ENCODE measurements at regions not wholly inside any gene's neighbourhood (a gene's known extent, or its start where the extent isn't known, plus 50 kb on each side); places are given as distances from the start of the nearest gene placed in this dataset.

- CTCF ChIA-PET, result no interaction called here
Observed at GRCh38 chr16:17828012-17828411, 357.3 kb upstream of the XYLT1 start.

GRCh38 chr16:17827313-17827712, 356.6 kb upstream of the XYLT1 start:
- Histone ChIP-seq H3K9me3 (ENCODE audit: control extremely low read depth in 1 of 5, control insufficient read depth in 4 of 5, insufficient read depth in 2 of 5, low read depth in 1 of 5, low read length in 4 of 5) (no peaks in the 10 kb centered on the region), H3K27ac (ENCODE audit: insufficient read depth in 1 of 2, low read depth in 1 of 2, low read length in 2 of 2, poor library complexity in 1 of 2, severe bottlenecking in 2 of 2) (no peak overlapping the region), H3K36me3 (ENCODE audit: control insufficient read depth in 4 of 4, insufficient read depth in 4 of 4, low read length in 3 of 4) (no peaks in the 10 kb centered on the region), H3K27me3 (replicated peaks in 2 of 5; ENCODE audit: control insufficient read depth in 4 of 5, insufficient read depth in 5 of 5, low read length in 4 of 5) (no peaks in the 10 kb centered on the region), H3K4me3 (ENCODE audit: control insufficient read depth in 1 of 7, extremely low read depth in 1 of 7, insufficient read depth in 4 of 7, low read depth in 2 of 7, low read length in 6 of 7) (no peak overlapping the region), H3K4me1 (ENCODE audit: control extremely low read depth in 1 of 4, control insufficient read depth in 4 of 4, insufficient read depth in 4 of 4, low read length in 3 of 4) (no peaks in the 10 kb centered on the region)
- no peak for DNase-seq
- ChIA-PET POLR2A (interaction anchor here (0.7 kb wide), 1 partner anchor 26 kb away, joined by 3 read pairs; no protein-coding TSS in a partner anchor), CTCF (no interaction called here)
- 100% methylated on average over 1 of the region's 1 CpG for whole genome bisulfite sequencing (ENCODE audit: insufficient coverage)

More at GRCh38 chr16:17828012-17828411, 357.3 kb upstream of the XYLT1 start:
- H3K27ac ChIP-seq (ENCODE audit: insufficient read depth in 1 of 2, low read depth in 1 of 2, low read length in 2 of 2, poor library complexity in 1 of 2, severe bottlenecking in 2 of 2), result no peak overlapping the region
- no peaks in the 10 kb centered on the region for H3K9me3 ChIP-seq (ENCODE audit: control extremely low read depth in 1 of 5, control insufficient read depth in 4 of 5, insufficient read depth in 2 of 5, low read depth in 1 of 5, low read length in 4 of 5)
- no peaks in the 10 kb centered on the region for H3K4me1 ChIP-seq (ENCODE audit: control extremely low read depth in 1 of 4, control insufficient read depth in 4 of 4, insufficient read depth in 4 of 4, low read length in 3 of 4)
- DNase-seq, result peak; percentile 9 to 43 (median 19)
- no peaks in the 10 kb centered on the region for H3K36me3 ChIP-seq (ENCODE audit: control insufficient read depth in 4 of 4, insufficient read depth in 4 of 4, low read length in 3 of 4)
- WGBS (ENCODE audit: insufficient coverage), result 0% methylated on average over 2 of the region's 2 CpGs
- POLR2A ChIA-PET, result no interaction called here
- H3K27me3 ChIP-seq (replicated peaks in 2 of 5; ENCODE audit: control insufficient read depth in 4 of 5, insufficient read depth in 5 of 5, low read length in 4 of 5), result no peaks in the 10 kb centered on the region
- no peak overlapping the region for H3K4me3 ChIP-seq (ENCODE audit: control insufficient read depth in 1 of 7, extremely low read depth in 1 of 7, insufficient read depth in 4 of 7, low read depth in 2 of 7, low read length in 6 of 7)

DNA sequence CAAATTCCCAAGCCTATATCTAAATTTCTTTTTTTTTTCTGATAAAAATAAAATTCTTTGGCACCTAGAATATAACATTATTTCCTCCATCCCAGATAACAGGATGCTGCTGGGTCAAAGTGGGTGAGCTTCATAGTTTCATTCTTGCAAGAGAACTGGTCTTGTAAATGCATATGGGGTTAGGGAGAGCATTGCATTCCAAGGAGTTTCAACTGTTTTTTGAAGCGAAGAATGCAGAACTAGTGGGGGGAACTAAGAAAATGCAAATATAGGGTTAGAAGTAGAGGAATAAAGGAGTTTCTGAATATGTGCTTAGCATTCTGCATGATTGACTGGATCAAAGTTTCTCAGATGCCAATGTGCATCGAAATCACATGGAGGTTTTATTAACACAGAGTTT, 347.2 kb upstream of the XYLT1 start:
- H3K4me1 ChIP-seq (ENCODE audit: control extremely low read depth in 1 of 4, control insufficient read depth in 4 of 4, insufficient read depth in 4 of 4, low read length in 3 of 4), result no peaks in the 10 kb centered on the region
- ChIA-PET CTCF (no interaction called here), POLR2A (no interaction called here)

DNA sequence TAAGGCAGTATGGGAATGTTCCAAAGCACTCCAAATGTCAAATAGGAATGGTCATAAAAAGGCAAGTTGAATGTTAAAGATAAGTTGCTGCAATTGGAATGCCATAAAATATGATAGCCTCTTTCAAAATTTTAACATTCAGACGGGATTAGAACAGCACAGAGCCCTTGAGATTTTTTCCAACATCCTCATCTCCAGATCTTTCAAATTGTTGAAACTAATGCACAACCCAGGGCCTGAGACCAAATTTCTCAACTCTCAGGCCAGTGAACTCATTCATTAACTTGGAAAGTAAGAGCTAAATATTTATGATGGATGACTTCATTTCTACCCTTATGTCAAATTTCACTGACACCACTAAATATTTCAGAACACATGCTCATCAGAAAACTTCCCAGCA, 346.5 kb upstream of the XYLT1 start:
- no peaks in the 10 kb centered on the region for H3K36me3 ChIP-seq (ENCODE audit: control insufficient read depth in 4 of 4, insufficient read depth in 4 of 4, low read length in 3 of 4)
- H3K27ac ChIP-seq (ENCODE audit: insufficient read depth in 1 of 2, low read depth in 1 of 2, low read length in 2 of 2, poor library complexity in 1 of 2, severe bottlenecking in 2 of 2), result no peak overlapping the region
- CTCF ChIA-PET, result no interaction called here
- no peaks in the 10 kb centered on the region for H3K4me1 ChIP-seq (ENCODE audit: control extremely low read depth in 1 of 4, control insufficient read depth in 4 of 4, insufficient read depth in 4 of 4, low read length in 3 of 4)
- no peak for DNase-seq
- H3K4me3 ChIP-seq (ENCODE audit: control insufficient read depth in 1 of 7, extremely low read depth in 1 of 7, insufficient read depth in 4 of 7, low read depth in 2 of 7, low read length in 6 of 7), result no peak overlapping the region
- WGBS (ENCODE audit: insufficient coverage), result no CpG with 5 or more reads among the region's 1 CpG
- H3K27me3 ChIP-seq (replicated peaks in 2 of 5; ENCODE audit: control insufficient read depth in 4 of 5, insufficient read depth in 5 of 5, low read length in 4 of 5), result peaks cover 0 to 3% (median 0%) of the 10 kb centered on the region in 5 experiments
- POLR2A ChIA-PET, result no interaction called here
- H3K9me3 ChIP-seq (ENCODE audit: control extremely low read depth in 1 of 5, control insufficient read depth in 4 of 5, insufficient read depth in 2 of 5, low read depth in 1 of 5, low read length in 4 of 5), result peaks cover 0 to 12% (median 2%) of the 10 kb centered on the region in 5 experiments

More for the DNA sequence above, 347.2 kb upstream of the XYLT1 start:
- Histone ChIP-seq H3K4me3 (ENCODE audit: control insufficient read depth in 1 of 7, extremely low read depth in 1 of 7, insufficient read depth in 4 of 7, low read depth in 2 of 7, low read length in 6 of 7) (no peak overlapping the region), H3K36me3 (ENCODE audit: control insufficient read depth in 4 of 4, insufficient read depth in 4 of 4, low read length in 3 of 4) (no peaks in the 10 kb centered on the region), H3K9me3 (ENCODE audit: control extremely low read depth in 1 of 5, control insufficient read depth in 4 of 5, insufficient read depth in 2 of 5, low read depth in 1 of 5, low read length in 4 of 5) (peaks cover 0 to 12% (median 2%) of the 10 kb centered on the region in 5 experiments), H3K27ac (ENCODE audit: insufficient read depth in 1 of 2, low read depth in 1 of 2, low read length in 2 of 2, poor library complexity in 1 of 2, severe bottlenecking in 2 of 2) (no peak overlapping the region), H3K27me3 (replicated peaks in 2 of 5; ENCODE audit: control insufficient read depth in 4 of 5, insufficient read depth in 5 of 5, low read length in 4 of 5) (peaks cover 0 to 3% (median 0%) of the 10 kb centered on the region in 5 experiments)
- WGBS (ENCODE audit: insufficient coverage), result 100% methylated on average over 1 of the region's 2 CpGs
- DNase-seq, result no peak

GRCh38 chr16:17812771-17813170, 342.0 kb upstream of the XYLT1 start:
- no CpG with 5 or more reads among the region's 1 CpG for WGBS (ENCODE audit: insufficient coverage)
- ChIA-PET POLR2A (no interaction called here), CTCF (no interaction called here)
- Histone ChIP-seq H3K4me1 (ENCODE audit: control extremely low read depth in 1 of 4, control insufficient read depth in 4 of 4, insufficient read depth in 4 of 4, low read length in 3 of 4) (no peaks in the 10 kb centered on the region), H3K36me3 (ENCODE audit: control insufficient read depth in 4 of 4, insufficient read depth in 4 of 4, low read length in 3 of 4) (no peaks in the 10 kb centered on the region), H3K27me3 (replicated peaks in 2 of 5; ENCODE audit: control insufficient read depth in 4 of 5, insufficient read depth in 5 of 5, low read length in 4 of 5) (peaks cover 0 to 3% (median 0%) of the 10 kb centered on the region in 5 experiments), H3K4me3 (ENCODE audit: control insufficient read depth in 1 of 7, extremely low read depth in 1 of 7, insufficient read depth in 4 of 7, low read depth in 2 of 7, low read length in 6 of 7) (no peak overlapping the region), H3K27ac (ENCODE audit: insufficient read depth in 1 of 2, low read depth in 1 of 2, low read length in 2 of 2, poor library complexity in 1 of 2, severe bottlenecking in 2 of 2) (no peak overlapping the region), H3K9me3 (ENCODE audit: control extremely low read depth in 1 of 5, control insufficient read depth in 4 of 5, insufficient read depth in 2 of 5, low read depth in 1 of 5, low read length in 4 of 5) (peaks cover 0 to 15% (median 2%) of the 10 kb centered on the region in 5 experiments)
- DNase-seq, result no peak

- Histone ChIP-seq H3K36me3 (ENCODE audit: control insufficient read depth in 4 of 4, insufficient read depth in 4 of 4, low read length in 3 of 4) (no peaks in the 10 kb centered on the region), H3K4me1 (ENCODE audit: control extremely low read depth in 1 of 4, control insufficient read depth in 4 of 4, insufficient read depth in 4 of 4, low read length in 3 of 4) (no peaks in the 10 kb centered on the region), H3K27ac (ENCODE audit: insufficient read depth in 1 of 2, low read depth in 1 of 2, low read length in 2 of 2, poor library complexity in 1 of 2, severe bottlenecking in 2 of 2) (no peak overlapping the region), H3K9me3 (ENCODE audit: control extremely low read depth in 1 of 5, control insufficient read depth in 4 of 5, insufficient read depth in 2 of 5, low read depth in 1 of 5, low read length in 4 of 5) (no peaks in the 10 kb centered on the region), H3K4me3 (ENCODE audit: control insufficient read depth in 1 of 7, extremely low read depth in 1 of 7, insufficient read depth in 4 of 7, low read depth in 2 of 7, low read length in 6 of 7) (no peak overlapping the region), H3K27me3 (replicated peaks in 2 of 5; ENCODE audit: control insufficient read depth in 4 of 5, insufficient read depth in 5 of 5, low read length in 4 of 5) (peaks cover 0 to 11% (median 3%) of the 10 kb centered on the region in 5 experiments)
- CTCF ChIA-PET, result no interaction called here
- WGBS (ENCODE audit: insufficient coverage), result 64% methylated on average over 4 of the region's 8 CpGs
- DNase-seq, result no peak
- POLR2A ChIA-PET, result no interaction called here
Observed at GRCh38 chr16:17804857-17805256, 334.1 kb upstream of the XYLT1 start.

DNA sequence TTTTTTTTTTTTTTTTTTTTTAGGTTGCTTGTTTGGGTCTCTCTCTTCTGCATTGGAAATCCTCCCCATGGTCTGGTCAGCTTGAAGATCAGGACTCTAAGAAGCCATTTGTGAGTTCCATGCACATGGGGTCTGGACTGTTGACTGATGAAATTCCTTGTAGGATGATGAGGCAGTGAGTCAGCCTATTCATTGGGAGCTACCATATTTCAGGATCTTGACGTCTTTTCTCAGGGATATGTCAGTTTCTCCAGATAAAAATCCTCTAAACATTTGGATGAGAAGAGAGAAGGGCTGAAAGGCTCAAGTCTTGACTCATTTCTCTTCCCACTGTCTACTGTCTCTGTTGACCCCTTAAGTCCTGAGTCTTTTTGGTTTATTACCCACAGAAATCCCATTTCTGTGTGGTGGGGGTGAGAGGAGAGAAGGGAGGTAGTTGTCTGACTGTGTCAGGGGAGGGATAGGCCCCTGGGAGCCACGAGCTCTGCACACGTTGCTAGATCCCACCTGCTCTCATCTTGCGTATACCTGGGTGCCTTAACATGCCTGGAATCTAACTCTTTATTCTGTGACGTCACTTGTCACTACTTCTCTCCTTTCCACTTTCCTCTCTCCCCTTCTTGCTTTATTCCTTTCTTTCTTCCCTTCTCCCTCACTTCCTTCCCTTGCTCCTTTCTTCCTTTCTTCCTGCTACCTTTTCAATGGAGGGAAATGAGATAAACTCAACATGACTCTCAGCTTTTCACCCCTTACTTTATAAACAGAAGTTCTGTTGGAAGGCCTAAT, 333.1 kb upstream of the XYLT1 start:
- no peak for DNase-seq
- no peaks in the 10 kb centered on the region for H3K36me3 ChIP-seq (ENCODE audit: control insufficient read depth in 4 of 4, insufficient read depth in 4 of 4, low read length in 3 of 4)
- H3K4me3 ChIP-seq (ENCODE audit: control insufficient read depth in 1 of 7, extremely low read depth in 1 of 7, insufficient read depth in 4 of 7, low read depth in 2 of 7, low read length in 6 of 7), result no peak overlapping the region
- no peaks in the 10 kb centered on the region for H3K4me1 ChIP-seq (ENCODE audit: control extremely low read depth in 1 of 4, control insufficient read depth in 4 of 4, insufficient read depth in 4 of 4, low read length in 3 of 4)
- CTCF ChIA-PET, result no interaction called here
- H3K9me3 ChIP-seq (ENCODE audit: control extremely low read depth in 1 of 5, control insufficient read depth in 4 of 5, insufficient read depth in 2 of 5, low read depth in 1 of 5, low read length in 4 of 5), result no peaks in the 10 kb centered on the region
- peaks cover 0 to 11% (median 3%) of the 10 kb centered on the region in 5 experiments for H3K27me3 ChIP-seq (replicated peaks in 2 of 5; ENCODE audit: control insufficient read depth in 4 of 5, insufficient read depth in 5 of 5, low read length in 4 of 5)
- POLR2A ChIA-PET, result no interaction called here
- no peak overlapping the region for H3K27ac ChIP-seq (ENCODE audit: insufficient read depth in 1 of 2, low read depth in 1 of 2, low read length in 2 of 2, poor library complexity in 1 of 2, severe bottlenecking in 2 of 2)
- 83% methylated on average over 3 of the region's 5 CpGs for WGBS (ENCODE audit: insufficient coverage)
